K562 (cell line): ENCODE measurements at regions not wholly inside any gene's neighbourhood (a gene's known extent, or its start where the extent isn't known, plus 50 kb on each side); places are given as distances from the start of the nearest gene placed in this dataset.

ENCODE experiments used
- ATAC-seq: fragments of 200-7000 bp; cut with Tn5 transposase; 3 replicates; pipeline ENCODE4 v1.9.1; 2020; ENCODE audit warnings: moderate library complexity
- BruUV-seq: library from RNA; stranded (reverse); fragments of 400-500 nt; replicated peaks from 2 replicates; lab custom pipeline; 2021; lab: Mats Ljungman, UMichigan
- CTCF ChIA-PET: fragments of 300-600 bp; formaldehyde crosslinking; extraction: SDS; loops from one replicate; lab custom pipeline; 2021; ENCODE audit warnings: low intra/inter-chr PET ratio; lab: Yijun Ruan, JAX
- POLR2A ChIA-PET: fragments of 300-600, 350-650 bp; sonication (Branson Sonifier 250); formaldehyde crosslinking; extraction: SDS; loops from one replicate; lab custom pipeline; 2021; ENCODE audit warnings: antibody characterized with exemption, inconsistent platforms; lab: Yijun Ruan, JAX
- DNase-seq, 4 experiments: peaks; one replicate each; pipeline versions ENCODE4 v3.0.0 to v3.0.0-alpha.2; 2011 to 2018; ENCODE audit warnings: low spot score in 3 of 4, mixed read lengths in 3 of 4; ENCODE audit errors: extremely low read depth in 1 of 4
- FAIRE-seq: peaks from 2 replicates; lab custom pipeline; 2011; peaks lifted over from hg19 to GRCh38; lab: Jason Lieb, UNC
- H2AFZ ChIP-seq: 2 replicates; pipeline ENCODE4 v1.6.0; 2011; ENCODE audit warnings: low read depth, low read length, control low read depth, inconsistent platforms
- H3K27ac ChIP-seq: fragments of 200-600 bp; 3 replicates; pipeline ENCODE4 v1.8.0; 2011; ENCODE audit warnings: low read depth, mild to moderate bottlenecking, control low read depth, inconsistent platforms, low read length, moderate library complexity, mixed read lengths; ENCODE audit errors: extremely low read depth
- H3K27me3 ChIP-seq, 2 experiments: fragments of 300-600 bp in 1 of 2; 2 replicates in 1 of 2; 3 replicates in 1 of 2; pipeline versions ENCODE4 v1.6.0 to v1.8.0; 2011; ENCODE audit warnings: inconsistent platforms in 2 of 2, low read length in 2 of 2, mild to moderate bottlenecking in 1 of 2, mixed read lengths in 1 of 2, moderate library complexity in 1 of 2; ENCODE audit not compliant: control insufficient read depth in 2 of 2, insufficient read depth in 2 of 2
- H3K36me3 ChIP-seq: fragments of 300-600 bp; 3 replicates; pipeline ENCODE4 v1.8.0; 2011; ENCODE audit warnings: mild to moderate bottlenecking, low read length, inconsistent platforms; ENCODE audit not compliant: control insufficient read depth, insufficient read depth
- H3K4me1 ChIP-seq, 2 experiments: fragments of 200-600 bp in 1 of 2; replicated peaks in 1 of 2; 2 replicates in 1 of 2; 3 replicates in 1 of 2; pipeline versions ENCODE4 v1.5.1 to v1.8.0; 2011; ENCODE audit warnings: inconsistent platforms in 2 of 2, low read length in 2 of 2, mild to moderate bottlenecking in 1 of 2, mixed read lengths in 1 of 2, moderate library complexity in 1 of 2; ENCODE audit not compliant: control insufficient read depth in 2 of 2, insufficient read depth in 2 of 2
- H3K4me2 ChIP-seq: 2 replicates; pipeline ENCODE4 v1.6.1; 2011; ENCODE audit warnings: low read length, control low read depth, inconsistent platforms, mixed read lengths; ENCODE audit not compliant: insufficient read depth
- H3K4me3 ChIP-seq: fragments of 200-600 bp; sonication (generic), shearing (Covaris generic); 2 replicates; pipeline ENCODE4 v1.5.1; 2016; ENCODE audit warnings: control low read depth, inconsistent platforms
- H3K79me2 ChIP-seq: fragments of 200-600 bp; 3 replicates; pipeline ENCODE4 v1.8.0; 2011; ENCODE audit warnings: low read length, inconsistent platforms; ENCODE audit not compliant: control insufficient read depth, insufficient read depth
- H3K9ac ChIP-seq, 2 experiments: 2 replicates each; pipeline versions ENCODE4 v1.6.0 to v1.6.1; 2011; ENCODE audit warnings: low read depth in 2 of 2, low read length in 2 of 2, control low read depth in 1 of 2, inconsistent platforms in 1 of 2, mild to moderate bottlenecking in 1 of 2, mixed read lengths in 1 of 2; ENCODE audit not compliant: insufficient read depth in 1 of 2
- H3K9me1 ChIP-seq: one replicate; pipeline ENCODE4 v1.6.0; 2011; ENCODE audit warnings: inconsistent platforms, mild to moderate bottlenecking, low read length, moderate library complexity; ENCODE audit not compliant: control insufficient read depth, insufficient read depth
- H3K9me3 ChIP-seq: replicated peaks from 2 replicates; pipeline ENCODE4 v1.5.1; 2011; ENCODE audit warnings: low read depth, low read length, inconsistent platforms; ENCODE audit not compliant: control insufficient read depth, insufficient read depth
- H4K20me1 ChIP-seq: replicated peaks from 2 replicates; pipeline ENCODE4 v1.6.1; 2011; ENCODE audit warnings: low read length, inconsistent platforms, mixed read lengths; ENCODE audit not compliant: control insufficient read depth, insufficient read depth
- ADNP ChIP-seq: fragments of 200-800 bp; sonication (Bioruptor generic); IDR thresholded peaks from 2 replicates; pipeline ENCODE4 v1.6.1; 2016; ENCODE audit warnings: missing genetic modification characterization, missing compliant biosample characterization
- CEBPB ChIP-seq: fragments of 450-650 bp; IDR thresholded peaks from 2 replicates; pipeline ENCODE4 v1.6.1; 2016; ENCODE audit warnings: missing genetic modification characterization, missing compliant biosample characterization
- CSDE1 ChIP-seq, 2 experiments: fragments of 450-650 bp; IDR thresholded peaks; 2 replicates each; pipeline ENCODE4 v1.6.1; 2016; ENCODE audit warnings: mild to moderate bottlenecking in 1 of 2
- DNMT1 ChIP-seq: fragments of 450-650 bp; IDR thresholded peaks from 2 replicates; pipeline ENCODE4 v1.6.1; 2016; ENCODE audit warnings: antibody characterized with exemption, mild to moderate bottlenecking
- EWSR1 ChIP-seq: fragments of 450-650 bp; IDR thresholded peaks from 2 replicates; pipeline ENCODE4 v1.6.1; 2018; ENCODE audit warnings: borderline replicate concordance, mild to moderate bottlenecking, low read depth, moderate library complexity; ENCODE audit not compliant: partially characterized antibody
- FOXM1 ChIP-seq, 2 experiments: fragments of 450-650 bp in 1 of 2; sonication (generic) in 1 of 2; formaldehyde crosslinking in 1 of 2; IDR thresholded peaks; 2 replicates each; pipeline versions ENCODE4 v1.6.1 to v1.9.0; 2017 to 2022; ENCODE audit warnings: low read depth in 2 of 2, mild to moderate bottlenecking in 2 of 2, missing genetic modification reagents in 1 of 2, moderate library complexity in 1 of 2
- HDAC1 ChIP-seq, 2 experiments: fragments of 450-650 bp; IDR thresholded peaks; 2 replicates each; pipeline ENCODE4 v1.6.1; 2016 to 2017; ENCODE audit warnings: inconsistent platforms in 1 of 2, mild to moderate bottlenecking in 1 of 2, moderate library complexity in 1 of 2
- HDAC3 ChIP-seq: fragments of 450-650 bp; IDR thresholded peaks from 2 replicates; pipeline ENCODE4 v1.6.1; 2018; ENCODE audit warnings: borderline replicate concordance, mild to moderate bottlenecking, moderate library complexity; ENCODE audit not compliant: partially characterized antibody
- HDAC8 ChIP-seq: fragments of 450-650 bp; IDR thresholded peaks from 2 replicates; pipeline ENCODE4 v1.6.1; 2016; ENCODE audit warnings: mild to moderate bottlenecking, missing genetic modification characterization, moderate library complexity, missing compliant biosample characterization
- NCOA2 ChIP-seq, 2 experiments: fragments of 450-650 bp; IDR thresholded peaks; 2 replicates each; pipeline ENCODE4 v1.6.1; 2018; ENCODE audit warnings: mild to moderate bottlenecking in 2 of 2, moderate library complexity in 1 of 2; ENCODE audit not compliant: partially characterized antibody in 2 of 2
- NCOR1 ChIP-seq: fragments of 450-650 bp; IDR thresholded peaks from 2 replicates; pipeline ENCODE4 v1.6.1; 2016; ENCODE audit warnings: mild to moderate bottlenecking, moderate library complexity
- NRF1 ChIP-seq, 2 experiments: fragments of 450-650 bp; IDR thresholded peaks in 1 of 2; conservative IDR thresholded peaks in 1 of 2; 2 replicates each; pipeline ENCODE4 v1.6.1; 2014; ENCODE audit warnings: mild to moderate bottlenecking in 2 of 2
- ZKSCAN8 ChIP-seq: fragments of 200-800 bp; sonication (Bioruptor generic); IDR thresholded peaks from 2 replicates; pipeline ENCODE4 v1.6.1; 2016; ENCODE audit warnings: missing genetic modification characterization, missing compliant biosample characterization
- ZSCAN29 ChIP-seq: fragments of 450-650 bp; IDR thresholded peaks from 2 replicates; pipeline ENCODE4 v1.6.1; 2017
- WGBS: fragments of 100-300 bp; shearing (Covaris generic); methylation state at CpG from one replicate; pipeline ENCODE4 v1.1.6; 2016; ENCODE audit warnings: low coverage, mixed read lengths; ENCODE audit not compliant: insufficient coverage; ENCODE audit errors: missing lambda C conversion rate; 5-methylcytosine and 5-hydroxymethylcytosine counted together
- in situ Hi-C: fragments of 300-500 bp; cut with MboI; formaldehyde crosslinking; loops from 4 replicates; pipeline ENCODE4 v1.15.0; 2018; ENCODE audit warnings: inconsistent platforms, mixed read lengths
- intact Hi-C: fragments of 100-400 bp; cut with micrococcal nuclease; formaldehyde crosslinking; loops from 2 replicates; pipeline ENCODE4 v1.14.2; 2022
- TF ChIP-seq, protein P1 (sequence below): fragments of 200-400 bp; formaldehyde crosslinking; IDR thresholded peaks from 2 replicates; pipeline ENCODE4 v1.6.1; 2017; ENCODE audit warnings: mild to moderate bottlenecking, low read depth, low read length, moderate library complexity

DNA sequence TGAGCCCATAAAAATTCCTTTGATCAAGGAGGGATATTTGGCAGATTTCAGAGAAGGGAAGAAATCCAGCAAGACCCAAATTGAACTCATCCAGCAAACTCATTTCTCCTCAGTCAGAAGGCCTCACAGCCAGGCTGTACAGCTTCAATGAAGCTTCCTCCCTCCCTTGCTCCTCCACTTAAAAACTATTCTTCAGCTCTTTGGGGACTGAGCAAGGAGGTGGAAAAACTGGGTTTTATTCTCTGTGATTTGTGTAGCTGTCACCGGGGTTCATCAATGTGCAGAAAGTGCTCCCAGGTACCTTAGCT lies 158.7 kb upstream of the ZNF184 start:
- 33% methylated on average over 1 of the region's 1 CpG for WGBS
- Histone ChIP-seq H3K79me2 (no peaks in the 10 kb centered on the region), H3K27ac (no peak overlapping the region), H3K4me2 (peak overlapping the region; percentile 87), H3K4me1 (peaks cover 8 to 10% of the 10 kb centered on the region in 2 experiments; a peak in 4 of 5 replicates), H2AFZ (no peak overlapping the region), H3K9ac (no peak overlapping the region), H4K20me1 (no peaks in the 10 kb centered on the region), H3K4me3 (no peak overlapping the region; the same call in 1 of the 2 replicates), H3K36me3 (no peaks in the 10 kb centered on the region), H3K9me3 (peaks cover 12% of the 10 kb centered on the region), H3K27me3 (no peaks in the 10 kb centered on the region), H3K9me1 (no peaks in the 10 kb centered on the region)
- ATAC-seq (peak; percentile 42), DNase-seq (peak in 2 of 4 experiments; percentile 17 to 25), FAIRE-seq (peak; percentile 19)
- BruUV-seq: TSS peak; percentile 100
- intact Hi-C loops: loop anchor here (1.0 to 5.0 kb wide), 2 partner anchors 37 to 56 kb away; no protein-coding TSS in a partner anchor
- TF ChIP-seq NCOA2 (IDR thresholded peaks at IDR 0.05; ENCODE audit: partially characterized antibody in 2 of 2) (peak in 1 of 2 experiments; percentile 9), HDAC8 (0 out of 2 replicates have a peak, but pooled peaks have one; percentile 3), ZSCAN29 (no peak), NCOR1 (0 out of 2 replicates have a peak, but pooled peaks have one; percentile 5), DNMT1 (no peak), ADNP (tag) (peak; percentile 85; the same call in 1 of the 2 replicates), NRF1 (conservative IDR thresholded peaks at IDR 0.05 in 1 of 2, IDR thresholded peaks at IDR 0.05 in 1 of 2) (0 out of 4 replicates have a peak, but pooled peaks of 1 of the 2 experiments have one; percentile 18), FOXM1 (IDR thresholded peaks at IDR 0.05; ENCODE audit: low read depth) (no peak; the same call in 1 of the 2 replicates), FOXM1 (CRISPR knock-in tag; IDR thresholded peaks at IDR 0.05; ENCODE audit: low read depth) (0 out of 2 replicates have a peak, but pooled peaks have one; percentile 21), CEBPB (tag) (peak; percentile 37; the same call in 1 of the 2 replicates), ZKSCAN8 (CRISPR knock-in tag) (0 out of 2 replicates have a peak, but pooled peaks have one; percentile 67), EWSR1 (no peak), CSDE1 (IDR thresholded peaks at IDR 0.05) (0 out of 4 replicates have a peak, but pooled peaks of 1 of the 2 experiments have one; percentile 7), HDAC1 (IDR thresholded peaks at IDR 0.05) (no peak), HDAC3 (peak; percentile 6)
- TF ChIP-seq, protein P1, sequence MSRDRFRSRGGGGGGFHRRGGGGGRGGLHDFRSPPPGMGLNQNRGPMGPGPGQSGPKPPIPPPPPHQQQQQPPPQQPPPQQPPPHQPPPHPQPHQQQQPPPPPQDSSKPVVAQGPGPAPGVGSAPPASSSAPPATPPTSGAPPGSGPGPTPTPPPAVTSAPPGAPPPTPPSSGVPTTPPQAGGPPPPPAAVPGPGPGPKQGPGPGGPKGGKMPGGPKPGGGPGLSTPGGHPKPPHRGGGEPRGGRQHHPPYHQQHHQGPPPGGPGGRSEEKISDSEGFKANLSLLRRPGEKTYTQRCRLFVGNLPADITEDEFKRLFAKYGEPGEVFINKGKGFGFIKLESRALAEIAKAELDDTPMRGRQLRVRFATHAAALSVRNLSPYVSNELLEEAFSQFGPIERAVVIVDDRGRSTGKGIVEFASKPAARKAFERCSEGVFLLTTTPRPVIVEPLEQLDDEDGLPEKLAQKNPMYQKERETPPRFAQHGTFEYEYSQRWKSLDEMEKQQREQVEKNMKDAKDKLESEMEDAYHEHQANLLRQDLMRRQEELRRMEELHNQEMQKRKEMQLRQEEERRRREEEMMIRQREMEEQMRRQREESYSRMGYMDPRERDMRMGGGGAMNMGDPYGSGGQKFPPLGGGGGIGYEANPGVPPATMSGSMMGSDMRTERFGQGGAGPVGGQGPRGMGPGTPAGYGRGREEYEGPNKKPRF: no peak
- in situ Hi-C loops: no loop called here
- POLR2A ChIA-PET: interaction anchor here (0.8 to 2.4 kb wide), 13 partner anchors 12 to 497 kb away, joined by 3 to 17 read pairs (median 4); a partner anchor contains a TSS
- CTCF ChIA-PET: no interaction called here
